SU-DHL-6 (cell line): ENCODE measurements at regions not wholly inside any gene's neighbourhood (a gene's known extent, or its start where the extent isn't known, plus 50 kb on each side); places are given as distances from the start of the nearest gene placed in this dataset.

Experiments used
- H2AFZ ChIP-seq: fragments of 200-600 bp; sonication (generic); 2 replicates; pipeline ENCODE4 v1.6.1; 2014; ENCODE audit warnings: low read depth, mild to moderate bottlenecking, moderate library complexity, mixed read lengths, antibody characterized with exemption, low read length; ENCODE audit not compliant: severe bottlenecking
- H3F3A ChIP-seq: fragments of 200-600 bp; shearing (Covaris generic); 2 replicates; pipeline ENCODE4 v1.6.0; 2016; ENCODE audit warnings: antibody characterized with exemption, mild to moderate bottlenecking; ENCODE audit not compliant: insufficient read depth
- H3K27ac ChIP-seq: fragments of 200-600 bp; sonication (generic); 2 replicates; pipeline ENCODE4 v1.5.1; 2016; ENCODE audit warnings: low read depth, mild to moderate bottlenecking, low read length, moderate library complexity, mixed read lengths
- H3K27me3 ChIP-seq: fragments of 200-600 bp; sonication (generic), shearing (Covaris generic); 2 replicates; pipeline ENCODE4 v1.6.0; 2014; ENCODE audit warnings: mild to moderate bottlenecking, low read length
- H3K36me3 ChIP-seq: fragments of 200-600 bp; sonication (generic); 2 replicates; pipeline ENCODE4 v1.6.1; 2014; ENCODE audit warnings: mild to moderate bottlenecking, low read length, mixed read lengths
- H3K4me2 ChIP-seq: fragments of 300-600, 200-600 bp; shearing (Covaris generic), sonication (generic); 2 replicates; pipeline ENCODE4 v1.6.0; 2014; ENCODE audit warnings: low read length, low read depth, mild to moderate bottlenecking; ENCODE audit not compliant: poor library complexity, severe bottlenecking
- H3K4me3 ChIP-seq: fragments of 200-600 bp; sonication (generic); 2 replicates; pipeline ENCODE4 v1.5.1; 2014; ENCODE audit warnings: antibody characterized with exemption, low read length, mild to moderate bottlenecking, mixed read lengths; ENCODE audit not compliant: insufficient read depth, poor library complexity, severe bottlenecking
- H3K79me2 ChIP-seq: fragments of 200-600 bp; sonication (generic); 2 replicates; pipeline ENCODE4 v1.6.1; 2014; ENCODE audit warnings: mild to moderate bottlenecking, low read length, moderate library complexity; ENCODE audit not compliant: insufficient read depth
- H3K9ac ChIP-seq: fragments of 200-600 bp; sonication (generic); 2 replicates; pipeline ENCODE4 v1.7.0; 2014; ENCODE audit warnings: mild to moderate bottlenecking, low read length
- H3K9me2 ChIP-seq: fragments of 200-600 bp; sonication (generic); replicated peaks from 2 replicates; pipeline ENCODE4 v1.6.1; 2014; ENCODE audit warnings: low read length; ENCODE audit not compliant: insufficient read depth
- H3K9me3 ChIP-seq: fragments of 200-600 bp; sonication (generic); 2 replicates; pipeline ENCODE4 v1.6.1; 2014; ENCODE audit warnings: low read length, mixed read lengths; ENCODE audit not compliant: insufficient read depth
- H4K20me1 ChIP-seq: fragments of 200-600 bp; sonication (generic); 2 replicates; pipeline ENCODE4 v1.6.1; 2014; ENCODE audit warnings: low read depth, mild to moderate bottlenecking, antibody characterized with exemption, low read length, moderate library complexity, mixed read lengths
- CTCF ChIP-seq: fragments of 200-600 bp; sonication (generic); IDR thresholded peaks from one replicate; pipeline ENCODE4 v1.5.1; 2017; ENCODE audit warnings: antibody characterized with exemption, mild to moderate bottlenecking, low read length, moderate library complexity; ENCODE audit not compliant: insufficient read depth, poor library complexity, severe bottlenecking
- EZH2phosphoT487 ChIP-seq: fragments of 200-600 bp; sonication (generic), shearing (Covaris generic); conservative IDR thresholded peaks from 2 replicates; pipeline ENCODE4 v1.6.1; 2018; ENCODE audit warnings: mild to moderate bottlenecking, antibody characterized with exemption, low read length, moderate library complexity, mixed read lengths

GRCh38 chr5:124844371-124844920 lies 98.0 kb upstream of the ZNF608 start:
- no peaks in the 10 kb centered on the region for H3F3A ChIP-seq
- no peaks in the 10 kb centered on the region for H3K79me2 ChIP-seq
- H4K20me1 ChIP-seq: no peaks in the 10 kb centered on the region
- no peaks in the 10 kb centered on the region for H3K9me2 ChIP-seq
- no peaks in the 10 kb centered on the region for H3K36me3 ChIP-seq
- no peak overlapping the region for H3K4me3 ChIP-seq
- H3K9ac ChIP-seq: no peak overlapping the region
- TF ChIP-seq CTCF (no peak), EZH2phosphoT487 (no peak)
- H3K4me2 ChIP-seq: no peak overlapping the region
- H3K27me3 ChIP-seq: no peaks in the 10 kb centered on the region
- no peaks in the 10 kb centered on the region for H3K9me3 ChIP-seq
- no peak overlapping the region for H3K27ac ChIP-seq
- H2AFZ ChIP-seq: no peak overlapping the region

GRCh38 chr5:124847907-124848306 lies 101.5 kb upstream of the ZNF608 start:
- Histone ChIP-seq H4K20me1 (no peaks in the 10 kb centered on the region), H3K27ac (no peak overlapping the region), H3K9ac (no peak overlapping the region), H3K4me2 (no peak overlapping the region), H3K9me2 (no peaks in the 10 kb centered on the region), H2AFZ (no peak overlapping the region), H3K79me2 (no peaks in the 10 kb centered on the region), H3K4me3 (no peak overlapping the region), H3K36me3 (no peaks in the 10 kb centered on the region), H3F3A (no peaks in the 10 kb centered on the region), H3K27me3 (no peaks in the 10 kb centered on the region), H3K9me3 (no peaks in the 10 kb centered on the region)
- TF ChIP-seq EZH2phosphoT487: no peak
- no peak for TF ChIP-seq CTCF

DNA sequence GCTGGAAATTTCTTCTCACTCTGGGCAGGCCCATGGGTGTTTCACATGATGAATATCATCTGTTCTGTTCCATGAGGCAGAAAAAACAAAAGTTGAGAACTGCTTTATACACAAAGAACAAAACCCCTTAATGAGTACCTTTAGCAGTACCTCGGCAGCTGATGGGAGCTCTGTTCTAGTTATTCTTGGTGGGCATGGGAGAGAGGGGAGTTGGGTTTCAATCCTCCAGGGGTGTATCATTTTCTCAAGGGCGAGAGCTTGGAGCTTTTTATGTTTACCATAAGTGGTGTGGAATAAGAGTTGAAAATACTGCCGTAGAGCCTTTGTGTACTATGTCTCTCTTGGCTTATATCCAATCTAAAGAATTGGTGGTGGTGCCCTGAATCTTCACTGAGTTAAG lies 103.3 kb upstream of the ZNF608 start:
- H3K36me3 ChIP-seq: no peaks in the 10 kb centered on the region
- no peak overlapping the region for H3K27ac ChIP-seq

More for the DNA sequence above, 103.3 kb upstream of the ZNF608 start:
- no peaks in the 10 kb centered on the region for H4K20me1 ChIP-seq
- no peaks in the 10 kb centered on the region for H3K9me2 ChIP-seq
- H3K79me2 ChIP-seq: no peaks in the 10 kb centered on the region
- H2AFZ ChIP-seq: no peak overlapping the region
- no peak overlapping the region for H3K4me2 ChIP-seq
- H3K4me3 ChIP-seq: no peak overlapping the region
- H3F3A ChIP-seq: no peaks in the 10 kb centered on the region
- H3K9me3 ChIP-seq: no peaks in the 10 kb centered on the region
- H3K27me3 ChIP-seq: no peaks in the 10 kb centered on the region
- no peak overlapping the region for H3K9ac ChIP-seq
- TF ChIP-seq EZH2phosphoT487: no peak
- TF ChIP-seq CTCF: no peak
